Gastroesophageal sphincter (tissue), 3 donors: ENCODE measurements at regions not wholly inside any gene's neighbourhood (a gene's known extent, or its start where the extent isn't known, plus 50 kb on each side); places are given as distances from the start of the nearest gene placed in this dataset.

Experiments used
- EP300 ChIP-seq: sonication (generic); formaldehyde crosslinking; IDR thresholded peaks from one replicate; pipeline ENCODE4 v1.6.1; 2017; ENCODE audit warnings: antibody characterized with exemption, mild to moderate bottlenecking
- POLR2A ChIP-seq, 2 donors: fragments of 450-650 bp; IDR thresholded peaks; one replicate each; pipeline ENCODE4 v1.6.1; 2017; ENCODE audit warnings: antibody characterized with exemption in 2 of 2, mild to moderate bottlenecking in 2 of 2, moderate library complexity in 1 of 2
- TF ChIP-seq, protein P1 (sequence below), 4 experiments: fragments of 200-600 bp in 2 of 4; fragments of 450-650 bp in 2 of 4; sonication (generic) in 1 of 4; IDR thresholded peaks; one replicate each; pipeline ENCODE4 v1.5.1; 2017 to 2019; ENCODE audit warnings: antibody characterized with exemption in 4 of 4, mild to moderate bottlenecking in 2 of 4, moderate library complexity in 2 of 4

DNA sequence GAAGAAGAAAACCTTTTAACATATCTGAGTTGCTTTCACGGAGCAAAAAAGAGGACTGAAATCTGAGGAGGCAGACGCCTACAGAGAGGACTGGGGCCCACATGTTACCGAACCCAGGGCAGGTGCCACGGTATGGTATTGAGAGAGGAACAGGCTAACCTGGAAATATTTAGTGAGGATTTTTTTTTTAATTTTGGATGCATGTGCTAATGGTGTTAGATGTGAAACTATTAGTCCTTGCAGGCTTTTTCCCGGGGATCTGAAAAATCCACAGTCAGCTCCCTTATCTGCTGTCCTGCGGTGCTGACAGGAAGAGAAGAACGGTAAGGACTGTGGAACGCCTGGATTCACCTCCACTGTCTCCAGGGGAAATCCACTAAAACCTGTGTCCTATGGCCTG is 819.7 kb downstream of the TMEM121 start:
- TF ChIP-seq, protein P1, sequence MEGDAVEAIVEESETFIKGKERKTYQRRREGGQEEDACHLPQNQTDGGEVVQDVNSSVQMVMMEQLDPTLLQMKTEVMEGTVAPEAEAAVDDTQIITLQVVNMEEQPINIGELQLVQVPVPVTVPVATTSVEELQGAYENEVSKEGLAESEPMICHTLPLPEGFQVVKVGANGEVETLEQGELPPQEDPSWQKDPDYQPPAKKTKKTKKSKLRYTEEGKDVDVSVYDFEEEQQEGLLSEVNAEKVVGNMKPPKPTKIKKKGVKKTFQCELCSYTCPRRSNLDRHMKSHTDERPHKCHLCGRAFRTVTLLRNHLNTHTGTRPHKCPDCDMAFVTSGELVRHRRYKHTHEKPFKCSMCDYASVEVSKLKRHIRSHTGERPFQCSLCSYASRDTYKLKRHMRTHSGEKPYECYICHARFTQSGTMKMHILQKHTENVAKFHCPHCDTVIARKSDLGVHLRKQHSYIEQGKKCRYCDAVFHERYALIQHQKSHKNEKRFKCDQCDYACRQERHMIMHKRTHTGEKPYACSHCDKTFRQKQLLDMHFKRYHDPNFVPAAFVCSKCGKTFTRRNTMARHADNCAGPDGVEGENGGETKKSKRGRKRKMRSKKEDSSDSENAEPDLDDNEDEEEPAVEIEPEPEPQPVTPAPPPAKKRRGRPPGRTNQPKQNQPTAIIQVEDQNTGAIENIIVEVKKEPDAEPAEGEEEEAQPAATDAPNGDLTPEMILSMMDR (IDR thresholded peaks at IDR 0.05): no peak
- TF ChIP-seq EP300 (no peak), POLR2A (IDR thresholded peaks at IDR 0.05) (no peak)
